ENCODE measurements at regions not wholly inside any gene's neighbourhood (a gene's known extent, or its start where the extent isn't known, plus 50 kb on each side); places are given as distances from the start of the nearest gene placed in this dataset.

DNA sequence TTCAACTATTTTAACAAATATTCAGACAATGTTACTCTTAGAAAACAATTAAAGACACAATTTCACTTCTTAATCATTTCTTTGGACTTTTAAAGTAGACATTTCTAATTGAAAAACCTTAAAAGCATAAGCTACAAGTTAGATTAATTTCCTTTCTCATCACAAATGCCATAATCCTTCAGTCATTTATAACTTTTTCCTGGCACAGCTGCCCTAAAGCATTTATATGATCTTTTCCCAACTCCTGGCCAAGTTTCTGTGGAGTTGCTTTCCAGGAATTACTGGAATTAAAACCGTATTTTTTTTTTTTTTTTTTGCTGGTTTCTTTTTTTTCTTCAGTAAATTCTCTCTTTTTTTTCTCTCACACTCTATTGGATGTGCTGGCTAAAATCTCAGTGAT, 615.9 kb downstream of the TBC1D4 start:
- no peak for DNase-seq (ENCODE audit: low read depth)
- TF ChIP-seq, protein P1, sequence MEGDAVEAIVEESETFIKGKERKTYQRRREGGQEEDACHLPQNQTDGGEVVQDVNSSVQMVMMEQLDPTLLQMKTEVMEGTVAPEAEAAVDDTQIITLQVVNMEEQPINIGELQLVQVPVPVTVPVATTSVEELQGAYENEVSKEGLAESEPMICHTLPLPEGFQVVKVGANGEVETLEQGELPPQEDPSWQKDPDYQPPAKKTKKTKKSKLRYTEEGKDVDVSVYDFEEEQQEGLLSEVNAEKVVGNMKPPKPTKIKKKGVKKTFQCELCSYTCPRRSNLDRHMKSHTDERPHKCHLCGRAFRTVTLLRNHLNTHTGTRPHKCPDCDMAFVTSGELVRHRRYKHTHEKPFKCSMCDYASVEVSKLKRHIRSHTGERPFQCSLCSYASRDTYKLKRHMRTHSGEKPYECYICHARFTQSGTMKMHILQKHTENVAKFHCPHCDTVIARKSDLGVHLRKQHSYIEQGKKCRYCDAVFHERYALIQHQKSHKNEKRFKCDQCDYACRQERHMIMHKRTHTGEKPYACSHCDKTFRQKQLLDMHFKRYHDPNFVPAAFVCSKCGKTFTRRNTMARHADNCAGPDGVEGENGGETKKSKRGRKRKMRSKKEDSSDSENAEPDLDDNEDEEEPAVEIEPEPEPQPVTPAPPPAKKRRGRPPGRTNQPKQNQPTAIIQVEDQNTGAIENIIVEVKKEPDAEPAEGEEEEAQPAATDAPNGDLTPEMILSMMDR (IDR thresholded peaks at IDR 0.05; ENCODE audit: insufficient read depth, low read length): no peak
- no peak overlapping the region for H3K4me3 ChIP-seq (ENCODE audit: low read depth, low read length)

- TF ChIP-seq, protein P1 (IDR thresholded peaks at IDR 0.05; ENCODE audit: insufficient read depth, low read length): no peak
- H3K4me3 ChIP-seq (ENCODE audit: low read depth, low read length): no peak overlapping the region
- no peak for DNase-seq (ENCODE audit: low read depth)
Observed at GRCh38 chr13:74865656-74866055, 616.3 kb downstream of the TBC1D4 start.

DNA sequence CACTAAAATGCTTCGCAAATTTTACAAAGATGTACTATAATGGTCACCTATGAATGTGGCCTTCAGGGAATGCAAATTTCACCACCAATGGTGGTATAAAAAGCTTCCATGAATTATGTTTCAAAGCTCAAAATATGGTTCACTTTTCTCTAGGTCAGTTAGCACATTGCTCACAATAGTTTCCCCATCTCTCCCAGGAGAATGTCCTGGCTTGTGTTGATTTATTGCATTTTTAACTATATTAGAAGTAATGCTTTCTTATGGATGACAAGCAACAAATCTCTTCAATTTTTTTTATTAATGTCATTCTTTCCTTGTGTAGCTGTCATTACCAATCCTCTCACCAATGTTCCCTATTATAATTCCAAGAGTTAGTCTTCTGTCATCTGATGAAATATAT, 621.2 kb downstream of the TBC1D4 start:
- no peak overlapping the region for H3K4me3 ChIP-seq (ENCODE audit: low read depth, low read length)
- TF ChIP-seq, protein P1 (IDR thresholded peaks at IDR 0.05; ENCODE audit: insufficient read depth, low read length): no peak
- no peak for DNase-seq (ENCODE audit: low read depth)

GRCh38 chr13:74850893-74851292, 631.1 kb downstream of the TBC1D4 start:
- no peak overlapping the region for H3K4me3 ChIP-seq (ENCODE audit: low read depth, low read length)
- no peak for DNase-seq (ENCODE audit: low read depth)
- TF ChIP-seq, protein P1 (IDR thresholded peaks at IDR 0.05; ENCODE audit: insufficient read depth, low read length): no peak

GRCh38 chr13:74847966-74848365, 634.0 kb downstream of the TBC1D4 start:
- no peak overlapping the region for H3K4me3 ChIP-seq (ENCODE audit: low read depth, low read length)
- DNase-seq (ENCODE audit: low read depth): no peak
- TF ChIP-seq, protein P1 (IDR thresholded peaks at IDR 0.05; ENCODE audit: insufficient read depth, low read length): no peak

GRCh38 chr13:74845806-74846205, 636.2 kb downstream of the TBC1D4 start:
- no peak overlapping the region for H3K4me3 ChIP-seq (ENCODE audit: low read depth, low read length)
- no peak for DNase-seq (ENCODE audit: low read depth)
- TF ChIP-seq, protein P1 (IDR thresholded peaks at IDR 0.05; ENCODE audit: insufficient read depth, low read length): no peak

- no peak overlapping the region for H3K4me3 ChIP-seq (ENCODE audit: low read depth, low read length)
- DNase-seq (ENCODE audit: low read depth): no peak
- TF ChIP-seq, protein P1 (IDR thresholded peaks at IDR 0.05; ENCODE audit: insufficient read depth, low read length): no peak
Observed at GRCh38 chr13:74841651-74842050, 640.3 kb downstream of the TBC1D4 start.
